K562 (cell line): ENCODE measurements at regions not wholly inside any gene's neighbourhood (a gene's known extent, or its start where the extent isn't known, plus 50 kb on each side); places are given as distances from the start of the nearest gene placed in this dataset.

Source experiments
- ATAC-seq: fragments of 200-7000 bp; cut with Tn5 transposase; 3 replicates; pipeline ENCODE4 v1.9.1; 2020; ENCODE audit warnings: moderate library complexity
- BruUV-seq: library from RNA; stranded (reverse); fragments of 400-500 nt; replicated peaks from 2 replicates; lab custom pipeline; 2021; lab: Mats Ljungman, UMichigan
- CTCF ChIA-PET: fragments of 300-600 bp; formaldehyde crosslinking; extraction: SDS; loops from one replicate; lab custom pipeline; 2021; ENCODE audit warnings: low intra/inter-chr PET ratio; lab: Yijun Ruan, JAX
- POLR2A ChIA-PET: fragments of 300-600, 350-650 bp; sonication (Branson Sonifier 250); formaldehyde crosslinking; extraction: SDS; loops from one replicate; lab custom pipeline; 2021; ENCODE audit warnings: antibody characterized with exemption, inconsistent platforms; lab: Yijun Ruan, JAX
- DNase-seq, 4 experiments: peaks; one replicate each; pipeline versions ENCODE4 v3.0.0 to v3.0.0-alpha.2; 2011 to 2018; ENCODE audit warnings: low spot score in 3 of 4, mixed read lengths in 3 of 4; ENCODE audit errors: extremely low read depth in 1 of 4
- FAIRE-seq: peaks from 2 replicates; lab custom pipeline; 2011; peaks lifted over from hg19 to GRCh38; lab: Jason Lieb, UNC
- H2AFZ ChIP-seq: 2 replicates; pipeline ENCODE4 v1.6.0; 2011; ENCODE audit warnings: low read depth, low read length, control low read depth, inconsistent platforms
- H3K27ac ChIP-seq: fragments of 200-600 bp; 3 replicates; pipeline ENCODE4 v1.8.0; 2011; ENCODE audit warnings: low read depth, mild to moderate bottlenecking, control low read depth, inconsistent platforms, low read length, moderate library complexity, mixed read lengths; ENCODE audit errors: extremely low read depth
- H3K27me3 ChIP-seq, 2 experiments: fragments of 300-600 bp in 1 of 2; 2 replicates in 1 of 2; 3 replicates in 1 of 2; pipeline versions ENCODE4 v1.6.0 to v1.8.0; 2011; ENCODE audit warnings: inconsistent platforms in 2 of 2, low read length in 2 of 2, mild to moderate bottlenecking in 1 of 2, mixed read lengths in 1 of 2, moderate library complexity in 1 of 2; ENCODE audit not compliant: control insufficient read depth in 2 of 2, insufficient read depth in 2 of 2
- H3K36me3 ChIP-seq: fragments of 300-600 bp; 3 replicates; pipeline ENCODE4 v1.8.0; 2011; ENCODE audit warnings: mild to moderate bottlenecking, low read length, inconsistent platforms; ENCODE audit not compliant: control insufficient read depth, insufficient read depth
- H3K4me1 ChIP-seq, 2 experiments: fragments of 200-600 bp in 1 of 2; replicated peaks in 1 of 2; 2 replicates in 1 of 2; 3 replicates in 1 of 2; pipeline versions ENCODE4 v1.5.1 to v1.8.0; 2011; ENCODE audit warnings: inconsistent platforms in 2 of 2, low read length in 2 of 2, mild to moderate bottlenecking in 1 of 2, mixed read lengths in 1 of 2, moderate library complexity in 1 of 2; ENCODE audit not compliant: control insufficient read depth in 2 of 2, insufficient read depth in 2 of 2
- H3K4me2 ChIP-seq: 2 replicates; pipeline ENCODE4 v1.6.1; 2011; ENCODE audit warnings: low read length, control low read depth, inconsistent platforms, mixed read lengths; ENCODE audit not compliant: insufficient read depth
- H3K4me3 ChIP-seq: fragments of 200-600 bp; sonication (generic), shearing (Covaris generic); 2 replicates; pipeline ENCODE4 v1.5.1; 2016; ENCODE audit warnings: control low read depth, inconsistent platforms
- H3K79me2 ChIP-seq: fragments of 200-600 bp; 3 replicates; pipeline ENCODE4 v1.8.0; 2011; ENCODE audit warnings: low read length, inconsistent platforms; ENCODE audit not compliant: control insufficient read depth, insufficient read depth
- H3K9ac ChIP-seq, 2 experiments: 2 replicates each; pipeline versions ENCODE4 v1.6.0 to v1.6.1; 2011; ENCODE audit warnings: low read depth in 2 of 2, low read length in 2 of 2, control low read depth in 1 of 2, inconsistent platforms in 1 of 2, mild to moderate bottlenecking in 1 of 2, mixed read lengths in 1 of 2; ENCODE audit not compliant: insufficient read depth in 1 of 2
- H3K9me1 ChIP-seq: one replicate; pipeline ENCODE4 v1.6.0; 2011; ENCODE audit warnings: inconsistent platforms, mild to moderate bottlenecking, low read length, moderate library complexity; ENCODE audit not compliant: control insufficient read depth, insufficient read depth
- H3K9me3 ChIP-seq: replicated peaks from 2 replicates; pipeline ENCODE4 v1.5.1; 2011; ENCODE audit warnings: low read depth, low read length, inconsistent platforms; ENCODE audit not compliant: control insufficient read depth, insufficient read depth
- H4K20me1 ChIP-seq: replicated peaks from 2 replicates; pipeline ENCODE4 v1.6.1; 2011; ENCODE audit warnings: low read length, inconsistent platforms, mixed read lengths; ENCODE audit not compliant: control insufficient read depth, insufficient read depth
- CEBPB ChIP-seq: fragments of 450-650 bp; IDR thresholded peaks from 2 replicates; pipeline ENCODE4 v1.6.1; 2016; ENCODE audit warnings: missing genetic modification characterization, missing compliant biosample characterization
- CEBPG ChIP-seq, 3 experiments: fragments of 200-800 bp in 1 of 3; sonication (Bioruptor generic) in 1 of 3; sonication (generic) in 1 of 3; formaldehyde crosslinking in 1 of 3; IDR thresholded peaks in 2 of 3; conservative IDR thresholded peaks in 1 of 3; 2 replicates each; pipeline versions ENCODE4 v1.6.1 to v1.8.0; 2016 to 2022; ENCODE audit warnings: missing compliant biosample characterization in 2 of 3, missing genetic modification characterization in 2 of 3, mild to moderate bottlenecking in 1 of 3, missing genetic modification reagents in 1 of 3
- CLOCK ChIP-seq: fragments of 250-450 bp; sonication (Bioruptor Pico); IDR thresholded peaks from 2 replicates; pipeline ENCODE4 v1.4.0; 2020; ENCODE audit warnings: mild to moderate bottlenecking, moderate library complexity, borderline replicate concordance
- NR3C1 ChIP-seq: sonication (generic); formaldehyde crosslinking; IDR thresholded peaks from 2 replicates; pipeline ENCODE4 v1.8.1; 2022; ENCODE audit warnings: missing genetic modification reagents
- SP1 ChIP-seq: sonication (generic); formaldehyde crosslinking; IDR thresholded peaks from 2 replicates; pipeline ENCODE4 v1.8.1; 2022; ENCODE audit warnings: mild to moderate bottlenecking, missing genetic modification reagents
- SRSF3 ChIP-seq: fragments of 200-400 bp; formaldehyde crosslinking; IDR thresholded peaks from 2 replicates; pipeline ENCODE4 v1.6.1; 2016; ENCODE audit warnings: mild to moderate bottlenecking, low read length, moderate library complexity; ENCODE audit not compliant: insufficient read depth
- in situ Hi-C: fragments of 300-500 bp; cut with MboI; formaldehyde crosslinking; loops from 4 replicates; pipeline ENCODE4 v1.15.0; 2018; ENCODE audit warnings: inconsistent platforms, mixed read lengths
- intact Hi-C: fragments of 100-400 bp; cut with micrococcal nuclease; formaldehyde crosslinking; loops from 2 replicates; pipeline ENCODE4 v1.14.2; 2022

GRCh38 chr4:167831855-167832254, 260.5 kb upstream of the ANXA10 start:
- CTCF ChIA-PET: no interaction called here
- no TSS peak for BruUV-seq

More at GRCh38 chr4:167831855-167832254, 260.5 kb upstream of the ANXA10 start:
- no peaks in the 10 kb centered on the region for H3K27me3 ChIP-seq
- no peak overlapping the region for H3K27ac ChIP-seq
- FAIRE-seq (no peak), DNase-seq (no peak), ATAC-seq (no peak)
- H2AFZ ChIP-seq: no peak overlapping the region
- H3K4me3 ChIP-seq: no peak overlapping the region
- no peaks in the 10 kb centered on the region for H4K20me1 ChIP-seq
- intact Hi-C loops: no loop called here
- H3K9me1 ChIP-seq: no peaks in the 10 kb centered on the region
- H3K9ac ChIP-seq: no peak overlapping the region
- POLR2A ChIA-PET: no interaction called here
- no peaks in the 10 kb centered on the region for H3K36me3 ChIP-seq
- peaks cover 1% of the 10 kb centered on the region; the same call in 1 of the 2 replicates for H3K9me3 ChIP-seq
- H3K4me2 ChIP-seq: no peak overlapping the region
- no peaks in the 10 kb centered on the region for H3K4me1 ChIP-seq
- no peaks in the 10 kb centered on the region for H3K79me2 ChIP-seq
- in situ Hi-C loops: no loop called here
- TF ChIP-seq SP1 (CRISPR knock-in tag): no peak
- TF ChIP-seq NR3C1 (CRISPR knock-in tag): no peak
- no peak for TF ChIP-seq CEBPG (CRISPR knock-in tag; IDR thresholded peaks at IDR 0.05)
- TF ChIP-seq CEBPG (tag; conservative IDR thresholded peaks at IDR 0.05 in 1 of 2, IDR thresholded peaks at IDR 0.05 in 1 of 2): peak in 1 of 2 experiments; percentile 47; a peak in 2 of 4 replicates
- TF ChIP-seq CLOCK (CRISPR knock-in tag): no peak
- TF ChIP-seq CEBPB (tag): peak; percentile 27; the same call in 1 of the 2 replicates
- TF ChIP-seq SRSF3: no peak
